ENCODE measurements at regions not wholly inside any gene's neighbourhood (a gene's known extent, or its start where the extent isn't known, plus 50 kb on each side); places are given as distances from the start of the nearest gene placed in this dataset.

DNA sequence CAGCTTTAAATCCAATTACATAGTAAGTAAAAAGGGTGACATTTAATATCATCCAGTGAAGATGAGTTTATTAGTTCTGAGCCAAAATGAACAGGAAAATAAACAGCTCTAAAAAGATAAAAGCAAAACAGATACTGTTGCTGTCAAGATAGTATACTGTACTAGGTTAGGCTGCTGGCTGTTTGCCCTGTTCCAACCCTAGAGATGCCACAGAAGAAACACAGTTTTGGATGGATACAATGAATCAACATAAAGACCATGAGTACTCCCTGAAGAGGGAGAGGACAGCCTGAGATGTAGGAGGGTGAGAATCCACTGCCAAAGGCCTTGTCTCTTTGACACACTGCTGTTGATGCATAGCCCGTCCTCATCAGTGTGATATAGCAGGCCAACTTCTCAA lies 1302.7 kb downstream of the EFNA5 start:
- ATAC-seq: no peak
- Mint-ChIP-seq H3K36me3 (ENCODE audit: low read depth) (no peaks in the 10 kb centered on the region), H3K4me3 (no peak overlapping the region), H3K9me3 (peaks cover 5% of the 10 kb centered on the region), H3K4me1 (no peaks in the 10 kb centered on the region), H3K27me3 (no peaks in the 10 kb centered on the region), H3K27ac (no peak overlapping the region)
- DNase-seq: no peak

- Mint-ChIP-seq H3K27ac (no peak overlapping the region), H3K9me3 (peaks cover 13% of the 10 kb centered on the region), H3K27me3 (no peaks in the 10 kb centered on the region), H3K36me3 (ENCODE audit: low read depth) (no peaks in the 10 kb centered on the region), H3K4me1 (no peaks in the 10 kb centered on the region), H3K4me3 (no peak overlapping the region)
- DNase-seq: no peak
- no peak for ATAC-seq
Observed at GRCh38 chr5:106367281-106367680, 1303.5 kb downstream of the EFNA5 start.

DNA sequence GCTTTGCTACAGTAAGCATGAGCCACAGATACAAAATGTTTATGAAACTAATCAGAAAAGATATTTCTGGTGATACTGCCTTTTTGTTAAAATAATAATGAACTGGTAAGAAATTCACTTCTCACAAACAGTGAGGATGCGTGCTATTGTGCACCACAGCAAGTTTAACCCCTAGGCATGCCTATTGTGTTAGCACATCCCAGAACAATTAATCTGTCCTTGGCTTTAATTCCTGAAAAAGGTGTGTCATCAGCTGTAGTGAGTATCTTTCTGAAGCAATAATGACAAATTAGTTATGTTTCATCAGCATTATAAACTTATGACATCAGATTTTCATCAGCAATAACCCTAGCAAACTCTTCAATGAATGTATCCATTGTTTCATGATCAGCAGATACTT lies 1307.2 kb downstream of the EFNA5 start:
- Mint-ChIP-seq H3K27me3 (no peaks in the 10 kb centered on the region), H3K36me3 (ENCODE audit: low read depth) (no peaks in the 10 kb centered on the region), H3K4me3 (no peak overlapping the region), H3K4me1 (no peaks in the 10 kb centered on the region), H3K27ac (no peak overlapping the region), H3K9me3 (peaks cover 12% of the 10 kb centered on the region)
- no peak for DNase-seq
- ATAC-seq: no peak

DNA sequence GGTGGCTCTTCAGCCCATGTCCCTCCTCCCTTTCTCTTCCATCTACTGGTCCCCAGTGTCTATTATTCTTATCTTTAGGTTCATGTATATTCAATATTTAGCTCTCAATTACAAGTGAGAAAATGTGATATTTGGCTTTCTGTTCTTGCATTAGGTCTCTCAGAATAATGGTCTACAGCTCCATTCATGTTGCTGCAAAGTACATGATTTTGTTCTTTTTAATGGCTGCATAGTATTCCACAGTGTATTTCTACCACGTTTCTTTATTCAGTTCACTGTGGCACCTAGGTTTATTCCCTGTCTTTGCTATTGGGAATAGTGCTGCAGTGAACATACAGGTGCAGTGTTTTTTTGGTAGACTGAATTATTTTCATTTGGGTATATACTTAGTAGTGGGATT lies 1308.8 kb downstream of the EFNA5 start:
- Mint-ChIP-seq H3K9me3 (peaks cover 12% of the 10 kb centered on the region), H3K27ac (no peak overlapping the region), H3K27me3 (no peaks in the 10 kb centered on the region), H3K36me3 (ENCODE audit: low read depth) (no peaks in the 10 kb centered on the region), H3K4me1 (no peaks in the 10 kb centered on the region), H3K4me3 (no peak overlapping the region)
- ATAC-seq: no peak
- no peak for DNase-seq

- H3K36me3 Mint-ChIP-seq (ENCODE audit: low read depth): no peaks in the 10 kb centered on the region
- H3K9me3 Mint-ChIP-seq: peaks cover 8% of the 10 kb centered on the region
- no peak overlapping the region for H3K27ac Mint-ChIP-seq
- H3K27me3 Mint-ChIP-seq: no peaks in the 10 kb centered on the region
- H3K4me3 Mint-ChIP-seq: no peak overlapping the region
- no peak for ATAC-seq
- no peak for DNase-seq
- no peaks in the 10 kb centered on the region for H3K4me1 Mint-ChIP-seq
Observed at GRCh38 chr5:106331415-106331814, 1339.3 kb downstream of the EFNA5 start.

GRCh38 chr5:106324356-106324755 lies 1346.4 kb downstream of the EFNA5 start:
- peaks cover 14% of the 10 kb centered on the region for H3K9me3 Mint-ChIP-seq
- H3K27me3 Mint-ChIP-seq: no peaks in the 10 kb centered on the region
- no peak overlapping the region for H3K4me3 Mint-ChIP-seq
- no peaks in the 10 kb centered on the region for H3K4me1 Mint-ChIP-seq
- no peaks in the 10 kb centered on the region for H3K36me3 Mint-ChIP-seq (ENCODE audit: low read depth)
- no peak overlapping the region for H3K27ac Mint-ChIP-seq
- DNase-seq (no peak), ATAC-seq (no peak)

- Mint-ChIP-seq H3K36me3 (ENCODE audit: low read depth) (no peaks in the 10 kb centered on the region), H3K4me1 (no peaks in the 10 kb centered on the region), H3K4me3 (no peak overlapping the region), H3K9me3 (peaks cover 7% of the 10 kb centered on the region), H3K27ac (no peak overlapping the region), H3K27me3 (no peaks in the 10 kb centered on the region)
- ATAC-seq (no peak), DNase-seq (no peak)
Observed at GRCh38 chr5:106321242-106321641, 1349.5 kb downstream of the EFNA5 start.

- peaks cover 5% of the 10 kb centered on the region for H3K9me3 Mint-ChIP-seq
- H3K4me3 Mint-ChIP-seq: no peak overlapping the region
- H3K27ac Mint-ChIP-seq: no peak overlapping the region
- H3K4me1 Mint-ChIP-seq: no peaks in the 10 kb centered on the region
- DNase-seq (no peak), ATAC-seq (no peak)
- no peaks in the 10 kb centered on the region for H3K36me3 Mint-ChIP-seq (ENCODE audit: low read depth)
- H3K27me3 Mint-ChIP-seq: no peaks in the 10 kb centered on the region
Observed at GRCh38 chr5:106314221-106314824, 1356.4 kb downstream of the EFNA5 start.

DNA sequence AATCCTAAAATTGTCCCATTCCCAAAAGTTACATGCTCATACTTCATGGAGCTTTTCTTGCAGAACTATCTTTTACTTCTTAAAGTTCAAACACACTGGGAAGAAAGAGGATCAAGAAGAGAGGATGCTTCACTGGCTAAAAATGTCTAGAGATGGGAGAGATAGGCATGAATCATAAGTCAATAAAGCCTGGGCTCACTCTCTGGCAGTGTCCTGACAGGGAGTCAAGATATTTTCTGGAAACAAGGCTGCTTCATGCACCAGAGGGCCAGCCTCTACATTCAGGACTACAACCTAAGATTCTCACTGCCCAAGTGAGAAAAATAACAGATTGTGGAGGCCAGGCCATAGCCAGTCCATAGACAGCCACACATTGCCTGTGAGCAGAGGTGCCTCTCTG lies 1358.4 kb downstream of the EFNA5 start:
- Mint-ChIP-seq H3K27me3 (no peaks in the 10 kb centered on the region), H3K27ac (no peak overlapping the region), H3K4me3 (no peak overlapping the region), H3K9me3 (peaks cover 5% of the 10 kb centered on the region), H3K4me1 (no peaks in the 10 kb centered on the region), H3K36me3 (ENCODE audit: low read depth) (no peaks in the 10 kb centered on the region)
- ATAC-seq (no peak), DNase-seq (no peak)

DNA sequence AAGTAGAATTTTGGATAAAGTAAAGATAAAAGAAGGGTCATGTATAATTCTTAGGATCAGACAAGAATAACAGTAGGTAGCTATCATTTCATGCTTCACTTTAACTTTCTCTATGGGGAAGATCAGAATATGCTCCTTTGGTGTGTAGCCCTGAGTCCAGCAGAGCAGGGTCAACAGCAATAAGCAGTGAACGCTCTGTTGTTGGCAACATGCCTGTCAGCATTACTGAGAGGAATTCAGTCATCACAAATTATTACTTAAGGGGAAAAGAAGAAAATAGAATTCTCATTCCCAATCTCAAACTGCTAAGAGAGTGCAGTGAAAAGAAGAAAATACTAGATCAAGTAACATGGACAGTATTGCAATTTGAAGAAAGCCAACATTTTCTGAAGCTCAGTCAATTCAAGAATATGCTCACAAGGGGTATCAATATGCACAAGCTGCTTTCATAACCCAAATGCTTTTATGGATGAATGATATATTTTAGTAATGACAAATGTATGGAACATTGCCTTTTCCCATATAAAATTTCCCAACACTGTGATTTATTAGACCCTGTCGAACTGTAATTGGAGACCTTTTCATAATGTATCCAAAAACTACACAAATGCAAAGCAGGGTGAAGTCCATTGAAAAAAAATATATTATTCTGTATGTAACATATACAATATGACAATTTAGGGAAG lies 1359.4 kb downstream of the EFNA5 start:
- ATAC-seq (no peak), DNase-seq (no peak)
- no peaks in the 10 kb centered on the region for H3K4me1 Mint-ChIP-seq
- peaks cover 5% of the 10 kb centered on the region for H3K9me3 Mint-ChIP-seq
- H3K27me3 Mint-ChIP-seq: no peaks in the 10 kb centered on the region
- no peak overlapping the region for H3K27ac Mint-ChIP-seq
- H3K4me3 Mint-ChIP-seq: no peak overlapping the region
- no peaks in the 10 kb centered on the region for H3K36me3 Mint-ChIP-seq (ENCODE audit: low read depth)

GRCh38 chr5:106307265-106307664 lies 1363.5 kb downstream of the EFNA5 start:
- DNase-seq (no peak), ATAC-seq (no peak)
- H3K4me3 Mint-ChIP-seq: no peak overlapping the region
- H3K36me3 Mint-ChIP-seq (ENCODE audit: low read depth): no peaks in the 10 kb centered on the region
- H3K4me1 Mint-ChIP-seq: no peaks in the 10 kb centered on the region
- H3K27ac Mint-ChIP-seq: no peak overlapping the region
- no peaks in the 10 kb centered on the region for H3K27me3 Mint-ChIP-seq
- peaks cover 5% of the 10 kb centered on the region for H3K9me3 Mint-ChIP-seq

DNA sequence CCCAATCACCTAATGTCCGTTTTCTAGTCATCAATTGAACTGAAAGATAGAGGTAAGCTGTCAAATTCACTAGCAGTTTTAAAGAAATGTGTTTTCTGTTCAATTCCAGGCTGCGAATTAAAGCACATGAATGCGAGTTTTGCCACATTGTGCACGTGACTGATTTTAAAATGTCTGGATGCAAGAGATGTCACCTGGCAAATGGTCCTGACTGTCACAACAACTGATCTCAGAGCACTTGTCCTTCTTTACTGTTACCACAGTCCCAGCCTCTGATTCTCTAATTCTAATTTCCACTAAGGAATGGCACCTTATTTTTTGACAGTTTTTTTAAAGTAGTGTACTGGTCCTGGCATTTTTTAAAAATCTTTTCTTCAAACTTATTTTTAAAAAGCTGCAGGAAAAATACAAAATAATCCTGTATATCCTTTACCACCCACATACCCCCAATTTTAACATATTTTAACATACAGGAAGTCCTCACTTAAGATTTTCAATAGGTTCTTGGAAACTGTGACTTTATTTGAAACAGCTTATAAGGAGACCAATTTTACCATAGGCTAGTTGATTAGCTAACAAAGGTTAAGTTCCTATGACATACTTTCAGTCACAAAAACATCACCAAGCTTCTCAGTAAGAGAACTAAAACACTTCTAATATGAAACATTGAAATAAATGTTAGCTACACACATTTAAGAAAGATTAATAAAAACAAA lies 1364.3 kb downstream of the EFNA5 start:
- DNase-seq (no peak), ATAC-seq (no peak)
- Mint-ChIP-seq H3K27me3 (no peaks in the 10 kb centered on the region), H3K4me1 (no peaks in the 10 kb centered on the region), H3K27ac (no peak overlapping the region), H3K4me3 (no peak overlapping the region), H3K9me3 (peaks cover 7% of the 10 kb centered on the region), H3K36me3 (ENCODE audit: low read depth) (no peaks in the 10 kb centered on the region)

GRCh38 chr5:106303911-106304310 lies 1366.8 kb downstream of the EFNA5 start:
- no peaks in the 10 kb centered on the region for H3K4me1 Mint-ChIP-seq
- no peaks in the 10 kb centered on the region for H3K36me3 Mint-ChIP-seq (ENCODE audit: low read depth)
- no peak overlapping the region for H3K27ac Mint-ChIP-seq
- H3K27me3 Mint-ChIP-seq: no peaks in the 10 kb centered on the region
- DNase-seq (no peak), ATAC-seq (no peak)
- no peak overlapping the region for H3K4me3 Mint-ChIP-seq
- peaks cover 4% of the 10 kb centered on the region for H3K9me3 Mint-ChIP-seq

DNA sequence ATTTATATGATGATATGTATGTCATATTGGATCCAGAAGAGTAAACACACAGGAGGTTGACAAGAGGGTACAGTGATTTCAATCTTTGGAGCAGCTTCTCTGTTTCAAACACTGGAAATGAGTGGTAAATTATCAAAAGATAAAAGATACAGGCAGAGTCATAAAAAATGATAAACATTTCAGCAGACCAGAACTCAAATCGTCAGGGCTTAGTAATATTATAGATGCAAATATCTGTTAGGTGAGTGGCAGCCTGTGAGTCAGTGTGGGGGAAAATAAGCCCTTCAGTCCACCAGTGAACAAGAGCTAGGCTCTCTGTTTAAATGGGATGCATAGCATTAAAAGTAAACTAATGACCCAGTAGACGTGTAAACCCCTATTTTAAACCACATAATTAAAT lies 1378.1 kb downstream of the EFNA5 start:
- no peak for ATAC-seq
- Mint-ChIP-seq H3K27ac (no peak overlapping the region), H3K27me3 (no peaks in the 10 kb centered on the region), H3K9me3 (no peaks in the 10 kb centered on the region), H3K36me3 (ENCODE audit: low read depth) (no peaks in the 10 kb centered on the region), H3K4me3 (no peak overlapping the region), H3K4me1 (no peaks in the 10 kb centered on the region)
- DNase-seq: no peak

GRCh38 chr5:106290841-106291240 lies 1379.9 kb downstream of the EFNA5 start:
- no peak for ATAC-seq
- no peaks in the 10 kb centered on the region for H3K36me3 Mint-ChIP-seq (ENCODE audit: low read depth)
- H3K27me3 Mint-ChIP-seq: no peaks in the 10 kb centered on the region
- H3K27ac Mint-ChIP-seq: no peak overlapping the region
- H3K4me3 Mint-ChIP-seq: no peak overlapping the region
- no peak for DNase-seq
- no peaks in the 10 kb centered on the region for H3K4me1 Mint-ChIP-seq
- no peaks in the 10 kb centered on the region for H3K9me3 Mint-ChIP-seq

Measured in activated naive CD8-positive, alpha-beta T cell treated with anti-CD3 and anti-CD28 coated beads, Interleukin-2, amount 50 U/mL, for 24 hours (primary cell).